Astrocyte (in vitro differentiated cells and primary cell): ENCODE measurements at regions not wholly inside any gene's neighbourhood (a gene's known extent, or its start where the extent isn't known, plus 50 kb on each side); places are given as distances from the start of the nearest gene placed in this dataset.
A peak's percentile ranks its signal among the peaks of the same experiment; 100 is the strongest.

Experiments
- DNase-seq: peaks from one replicate; pipeline ENCODE4 v3.0.0-alpha.2; 2010; ENCODE audit warnings: low read depth
- FAIRE-seq: peaks from 2 replicates; lab custom pipeline; 2011; peaks lifted over from hg19 to GRCh38; lab: Jason Lieb, UNC
- H2AFZ ChIP-seq: 2 replicates; pipeline ENCODE4 v1.6.0; 2012; ENCODE audit warnings: low read depth, low read length, inconsistent platforms
- H3K27ac ChIP-seq: 2 replicates; pipeline ENCODE4 v1.5.1; 2011; ENCODE audit warnings: low read depth, low read length, inconsistent platforms
- H3K27me3 ChIP-seq: 2 replicates; pipeline ENCODE4 v1.6.0; 2011; ENCODE audit warnings: low read length, inconsistent platforms; ENCODE audit not compliant: insufficient read depth
- H3K36me3 ChIP-seq: 2 replicates; pipeline ENCODE4 v1.5.1; 2011; ENCODE audit warnings: low read length, inconsistent platforms; ENCODE audit not compliant: insufficient read depth
- H3K4me1 ChIP-seq: 2 replicates; pipeline ENCODE4 v1.5.1; 2011; ENCODE audit warnings: low read length, inconsistent platforms; ENCODE audit not compliant: insufficient read depth
- H3K4me2 ChIP-seq: 2 replicates; pipeline ENCODE4 v1.6.0; 2012; ENCODE audit warnings: low read length, inconsistent platforms
- H3K4me3 ChIP-seq: 2 replicates; pipeline ENCODE4 v1.5.1; 2011; ENCODE audit warnings: low read depth, mild to moderate bottlenecking, low read length, inconsistent platforms; ENCODE audit not compliant: insufficient read depth
- H3K79me2 ChIP-seq: 2 replicates; pipeline ENCODE4 v1.6.0; 2012; ENCODE audit warnings: mild to moderate bottlenecking, low read length, inconsistent platforms; ENCODE audit not compliant: insufficient read depth
- H3K9ac ChIP-seq: 2 replicates; pipeline ENCODE4 v1.6.0; 2012; ENCODE audit warnings: mild to moderate bottlenecking, low read length, inconsistent platforms
- H3K9me3 ChIP-seq: 2 replicates; pipeline ENCODE4 v1.5.1; 2012; ENCODE audit warnings: low read depth, mild to moderate bottlenecking, low read length, inconsistent platforms; ENCODE audit not compliant: insufficient read depth
- H4K20me1 ChIP-seq: 2 replicates; pipeline ENCODE4 v1.6.0; 2012; ENCODE audit warnings: low read length, inconsistent platforms; ENCODE audit not compliant: insufficient read depth
- H3K27ac Mint-ChIP-seq: one replicate; pipeline ENCODE4 v1.8.0; 2021; ENCODE audit warnings: mild to moderate bottlenecking, mixed read lengths; ENCODE audit not compliant: unreplicated experiment
- H3K27me3 Mint-ChIP-seq: one replicate; pipeline ENCODE4 v1.8.0; 2021; ENCODE audit warnings: low read depth, mixed read lengths; ENCODE audit not compliant: unreplicated experiment
- H3K36me3 Mint-ChIP-seq: one replicate; pipeline ENCODE4 v1.8.0; 2021; ENCODE audit warnings: low read depth, mixed read lengths; ENCODE audit not compliant: unreplicated experiment
- H3K4me1 Mint-ChIP-seq: one replicate; pipeline ENCODE4 v1.8.0; 2021; ENCODE audit warnings: low read depth, mixed read lengths; ENCODE audit not compliant: unreplicated experiment
- H3K4me3 Mint-ChIP-seq: one replicate; pipeline ENCODE4 v1.8.0; 2021; ENCODE audit warnings: mild to moderate bottlenecking, moderate library complexity, mixed read lengths; ENCODE audit not compliant: unreplicated experiment
- H3K9me3 Mint-ChIP-seq: one replicate; pipeline ENCODE4 v1.8.0; 2021; ENCODE audit warnings: mild to moderate bottlenecking, mixed read lengths; ENCODE audit not compliant: unreplicated experiment
- CTCF ChIP-seq: IDR thresholded peaks from 2 replicates; pipeline ENCODE4 v1.5.1; 2011; ENCODE audit warnings: low read depth, mild to moderate bottlenecking, inconsistent platforms, low read length, moderate library complexity; ENCODE audit not compliant: insufficient read depth
- EZH2 ChIP-seq: IDR thresholded peaks from 2 replicates; pipeline ENCODE4 v1.6.1; 2012; ENCODE audit warnings: mild to moderate bottlenecking, low read length, inconsistent platforms; ENCODE audit not compliant: insufficient read depth

DNA sequence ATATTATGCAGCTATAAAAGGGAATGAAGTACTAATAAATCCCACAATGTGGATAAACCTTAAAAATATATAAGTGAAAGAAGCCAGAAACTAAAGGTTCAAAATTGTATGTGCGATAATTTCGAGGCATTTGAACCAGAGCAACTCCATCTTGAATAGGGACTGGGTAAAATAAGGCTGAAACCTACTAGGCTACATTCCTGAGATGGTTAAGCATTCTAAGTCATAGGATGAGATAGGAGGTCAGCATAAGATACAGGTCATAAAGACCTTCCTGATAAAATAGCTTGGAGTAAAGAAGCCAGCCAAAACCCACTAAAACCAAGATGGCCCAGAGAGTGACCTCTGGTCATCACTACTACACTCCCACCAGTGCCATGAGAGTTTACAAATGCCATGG is 103.1 kb downstream of the SLC16A1 start:
- Histone ChIP-seq H3K36me3 (no peaks in the 10 kb centered on the region), H3K4me3 (no peak overlapping the region), H3K9ac (no peak overlapping the region), H3K4me2 (no peak overlapping the region), H3K4me1 (peaks cover 9% of the 10 kb centered on the region), H2AFZ (no peak overlapping the region), H3K9me3 (no peaks in the 10 kb centered on the region), H3K79me2 (no peaks in the 10 kb centered on the region), H3K27ac (no peak overlapping the region), H4K20me1 (no peaks in the 10 kb centered on the region), H3K27me3 (peaks cover 3% of the 10 kb centered on the region)
- H3K36me3 Mint-ChIP-seq: no peaks in the 10 kb centered on the region
- H3K9me3 Mint-ChIP-seq: no peaks in the 10 kb centered on the region
- FAIRE-seq (no peak), DNase-seq (no peak)
- H3K27me3 Mint-ChIP-seq: peaks cover 5% of the 10 kb centered on the region
- TF ChIP-seq EZH2 (no peak), CTCF (no peak)
- H3K4me1 Mint-ChIP-seq: no peaks in the 10 kb centered on the region
- H3K27ac Mint-ChIP-seq: no peak overlapping the region
- no peak overlapping the region for H3K4me3 Mint-ChIP-seq

GRCh38 chr1:112852276-112852675 is 103.7 kb downstream of the SLC16A1 start:
- Histone ChIP-seq H3K9ac (no peak overlapping the region), H3K79me2 (no peaks in the 10 kb centered on the region), H3K9me3 (no peaks in the 10 kb centered on the region), H3K27ac (no peak overlapping the region), H3K27me3 (peaks cover 3% of the 10 kb centered on the region), H4K20me1 (no peaks in the 10 kb centered on the region), H2AFZ (no peak overlapping the region), H3K4me2 (no peak overlapping the region), H3K36me3 (no peaks in the 10 kb centered on the region), H3K4me1 (peaks cover 9% of the 10 kb centered on the region), H3K4me3 (no peak overlapping the region)
- H3K9me3 Mint-ChIP-seq: no peaks in the 10 kb centered on the region
- H3K27me3 Mint-ChIP-seq: peaks cover 5% of the 10 kb centered on the region
- TF ChIP-seq CTCF: no peak
- no peak for TF ChIP-seq EZH2
- no peak overlapping the region for H3K4me3 Mint-ChIP-seq
- no peak overlapping the region for H3K27ac Mint-ChIP-seq
- H3K36me3 Mint-ChIP-seq: no peaks in the 10 kb centered on the region
- no peak for FAIRE-seq
- no peak for DNase-seq
- H3K4me1 Mint-ChIP-seq: no peaks in the 10 kb centered on the region

DNA sequence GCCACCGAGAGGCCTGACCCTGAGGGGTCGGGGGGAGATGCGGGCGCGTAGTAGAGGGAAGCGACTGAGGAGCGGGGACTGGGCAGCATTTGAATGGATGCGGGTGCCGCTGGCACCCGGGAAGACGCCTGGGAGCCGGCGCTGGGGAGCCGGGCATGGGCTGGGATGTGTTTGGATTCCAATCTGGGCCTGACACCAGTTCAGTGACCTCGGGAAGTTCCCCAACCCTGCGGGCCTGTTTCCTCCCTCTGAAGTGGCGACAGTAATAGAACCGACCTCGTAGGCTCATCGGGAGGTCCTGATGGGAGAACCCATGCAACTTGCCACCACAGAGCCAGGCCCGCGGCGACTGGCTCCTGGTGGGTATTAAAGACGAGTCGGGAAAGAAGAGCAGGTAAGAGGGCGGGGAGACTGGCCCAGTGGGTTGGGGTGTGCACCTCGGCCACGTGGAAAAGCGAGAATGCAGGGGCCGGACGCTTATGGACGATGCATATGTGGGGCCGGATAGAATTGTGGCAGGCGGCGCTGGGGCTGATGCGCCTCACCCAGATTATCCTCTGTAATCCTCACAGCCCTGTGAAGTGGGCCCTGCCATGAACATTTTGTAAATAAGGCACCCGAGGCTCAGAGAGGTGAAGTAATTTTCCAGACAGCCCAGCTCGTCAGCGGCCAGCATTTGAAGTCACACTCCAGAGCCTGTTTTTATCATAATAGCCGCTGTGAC is 105.8 kb downstream of the SLC16A1 start:
- Histone ChIP-seq H3K4me2 (peak overlapping the region; percentile 95), H3K27ac (no peak overlapping the region), H3K4me3 (peak overlapping the region; percentile 58), H3K27me3 (peaks cover 3% of the 10 kb centered on the region), H3K4me1 (peaks cover 9% of the 10 kb centered on the region), H3K79me2 (no peaks in the 10 kb centered on the region), H3K9me3 (no peaks in the 10 kb centered on the region), H2AFZ (peak overlapping the region; percentile 95), H3K9ac (peak overlapping the region; percentile 63), H4K20me1 (no peaks in the 10 kb centered on the region), H3K36me3 (no peaks in the 10 kb centered on the region)
- Mint-ChIP-seq H3K36me3 (no peaks in the 10 kb centered on the region), H3K9me3 (no peaks in the 10 kb centered on the region), H3K4me1 (no peaks in the 10 kb centered on the region), H3K4me3 (peak overlapping the region; percentile 34), H3K27me3 (peaks cover 5% of the 10 kb centered on the region), H3K27ac (no peak overlapping the region)
- DNase-seq: no peak
- no peak for TF ChIP-seq CTCF
- TF ChIP-seq EZH2: peak; percentile 39
- FAIRE-seq: no peak
